Stimulated activated CD4-positive, alpha-beta T cell treated with anti-CD3 and anti-CD28 coated beads, Interleukin-1b, Interleukin-23, amount 100 ng/mL, for 24 hours (primary cell): ENCODE measurements at regions not wholly inside any gene's neighbourhood (a gene's known extent, or its start where the extent isn't known, plus 50 kb on each side); places are given as distances from the start of the nearest gene placed in this dataset.
"Not testable (repeated sequence)": the region's sequence is repeated elsewhere in the genome, so short reads cannot be mapped to it uniquely, and the experiment has no call there.

Experiments
- DNase-seq, 4 experiments: peaks; one replicate each; pipeline ENCODE4 v3.0.0-alpha.2; 2020; ENCODE audit warnings: low read depth in 4 of 4, low spot score in 1 of 4

GRCh38 chr13:72586518-72586917, 140.9 kb downstream of the MZT1 start:
- DNase-seq, result no peak

GRCh38 chr13:72585254-72585653, 142.2 kb downstream of the MZT1 start:
- no peak for DNase-seq

GRCh38 chr13:72571191-72571590, 156.2 kb downstream of the MZT1 start:
- DNase-seq, result no peak

GRCh38 chr13:72570019-72570418, 157.4 kb downstream of the MZT1 start:
- no peak for DNase-seq

- DNase-seq, result no peak
These were observed 159.9 kb downstream of the MZT1 start for GRCh38 chr13:72567566-72567965.

GRCh38 chr13:72566526-72566925, 160.9 kb downstream of the MZT1 start:
- DNase-seq, result no peak

- DNase-seq, result no peak
These were observed 161.5 kb downstream of the MZT1 start for GRCh38 chr13:72565893-72566292.

GRCh38 chr13:72562686-72563085, 164.7 kb downstream of the MZT1 start:
- no peak for DNase-seq

- no peak for DNase-seq
These were observed 165.6 kb downstream of the MZT1 start for GRCh38 chr13:72561791-72562190.

- no peak for DNase-seq
These were observed 167.7 kb downstream of the MZT1 start for GRCh38 chr13:72559716-72560115.

- DNase-seq, result no peak
These were observed 170.5 kb downstream of the MZT1 start for GRCh38 chr13:72556945-72557344.

- no peak for DNase-seq
These were observed 171.8 kb downstream of the MZT1 start for GRCh38 chr13:72555601-72556000.

- DNase-seq, result no peak
These were observed 174.7 kb downstream of the MZT1 start for GRCh38 chr13:72552731-72553130.

- DNase-seq, result not testable (repeated sequence)
These were observed 181.5 kb downstream of the MZT1 start for GRCh38 chr13:72545895-72546294.

GRCh38 chr13:72545030-72545719, 182.3 kb downstream of the MZT1 start:
- no peak for DNase-seq

- no peak for DNase-seq
These were observed 183.4 kb downstream of the MZT1 start for GRCh38 chr13:72544042-72544441.

- DNase-seq, result no peak
These were observed 185.2 kb downstream of the MZT1 start for GRCh38 chr13:72542241-72542640.

- DNase-seq, result no peak
These were observed 185.8 kb downstream of the MZT1 start for GRCh38 chr13:72541674-72542073.

- DNase-seq, result no peak
These were observed 186.5 kb downstream of the MZT1 start for GRCh38 chr13:72540881-72541280.

GRCh38 chr13:72539925-72540324, 187.5 kb downstream of the MZT1 start:
- no peak for DNase-seq

- no peak for DNase-seq
These were observed 189.6 kb downstream of the MZT1 start for GRCh38 chr13:72537782-72538181.

GRCh38 chr13:72537395-72537780, 190.0 kb downstream of the MZT1 start:
- DNase-seq, result no peak

- no peak for DNase-seq
These were observed 190.6 kb downstream of the MZT1 start for GRCh38 chr13:72536714-72537394.
